GM19238 (cell line): ENCODE measurements at regions not wholly inside any gene's neighbourhood (a gene's known extent, or its start where the extent isn't known, plus 50 kb on each side); places are given as distances from the start of the nearest gene placed in this dataset.

Experiments
- DNase-seq: peaks from one replicate; pipeline ENCODE4 v3.0.0; 2011; ENCODE audit warnings: low spot score; ENCODE audit not compliant: insufficient read length

GRCh38 chr16:27717726-27718125 is 167.8 kb downstream of the KATNIP start:
- no peak for DNase-seq

- DNase-seq: no peak
These were observed 168.5 kb downstream of the KATNIP start for GRCh38 chr16:27718201-27719105.

GRCh38 chr16:27719106-27719445 is 169.1 kb downstream of the KATNIP start:
- no peak for DNase-seq

GRCh38 chr16:27720731-27721530 is 171.0 kb downstream of the KATNIP start:
- DNase-seq: no peak

GRCh38 chr16:27721531-27722181 is 171.7 kb downstream of the KATNIP start:
- DNase-seq: no peak

GRCh38 chr16:27722207-27722606 is 172.3 kb downstream of the KATNIP start:
- DNase-seq: no peak

- DNase-seq: no peak
These were observed 173.0 kb downstream of the KATNIP start for GRCh38 chr16:27722892-27723450.

GRCh38 chr16:27723711-27724481 is 174.0 kb downstream of the KATNIP start:
- DNase-seq: no peak

GRCh38 chr16:27724482-27725235 is 174.7 kb downstream of the KATNIP start:
- DNase-seq: no peak

- no peak for DNase-seq
These were observed 175.5 kb downstream of the KATNIP start for GRCh38 chr16:27725236-27726000.

GRCh38 chr16:27726621-27727261 is 176.8 kb downstream of the KATNIP start:
- no peak for DNase-seq

- DNase-seq: no peak
These were observed 178.0 kb downstream of the KATNIP start for GRCh38 chr16:27727941-27728340.

GRCh38 chr16:27728691-27729090 is 178.7 kb downstream of the KATNIP start:
- no peak for DNase-seq

- DNase-seq: no peak
These were observed 179.8 kb downstream of the KATNIP start for GRCh38 chr16:27729516-27730304.

- no peak for DNase-seq
These were observed 180.8 kb downstream of the KATNIP start for GRCh38 chr16:27730661-27731210.

- no peak for DNase-seq
These were observed 185.1 kb downstream of the KATNIP start for GRCh38 chr16:27735031-27735430.

- no peak for DNase-seq
These were observed 186.5 kb downstream of the KATNIP start for GRCh38 chr16:27736431-27736830.

- no peak for DNase-seq
These were observed 187.6 kb downstream of the KATNIP start for GRCh38 chr16:27737513-27737912.
